GM19239 (cell line): ENCODE measurements at regions not wholly inside any gene's neighbourhood (a gene's known extent, or its start where the extent isn't known, plus 50 kb on each side); places are given as distances from the start of the nearest gene placed in this dataset.

Experiments used
- DNase-seq: peaks from one replicate; pipeline ENCODE4 v3.0.0; 2011; ENCODE audit warnings: low spot score; ENCODE audit not compliant: insufficient read length
- FAIRE-seq: peaks from 2 replicates; lab custom pipeline; 2011; peaks lifted over from hg19 to GRCh38; lab: Jason Lieb, UNC

DNA sequence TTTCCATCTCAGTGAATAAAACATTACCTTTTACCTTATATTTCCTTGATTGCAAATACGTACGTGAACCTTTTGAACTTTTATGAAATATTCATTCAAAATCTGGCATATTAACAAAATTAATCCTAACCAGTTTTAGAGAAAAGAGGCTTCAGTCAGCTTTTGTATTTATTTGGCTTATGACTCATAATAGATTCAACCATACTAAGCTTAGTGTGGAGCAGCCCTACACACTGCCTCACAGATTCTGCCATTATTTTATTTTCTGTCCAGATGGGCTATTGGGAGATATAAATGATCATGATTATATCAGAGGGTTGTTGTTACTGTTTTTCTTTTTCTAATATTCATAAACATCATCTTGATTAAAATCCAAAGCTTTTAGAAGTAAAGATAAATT lies 325.5 kb downstream of the GPR37 start:
- DNase-seq: no peak
- FAIRE-seq: no peak

DNA sequence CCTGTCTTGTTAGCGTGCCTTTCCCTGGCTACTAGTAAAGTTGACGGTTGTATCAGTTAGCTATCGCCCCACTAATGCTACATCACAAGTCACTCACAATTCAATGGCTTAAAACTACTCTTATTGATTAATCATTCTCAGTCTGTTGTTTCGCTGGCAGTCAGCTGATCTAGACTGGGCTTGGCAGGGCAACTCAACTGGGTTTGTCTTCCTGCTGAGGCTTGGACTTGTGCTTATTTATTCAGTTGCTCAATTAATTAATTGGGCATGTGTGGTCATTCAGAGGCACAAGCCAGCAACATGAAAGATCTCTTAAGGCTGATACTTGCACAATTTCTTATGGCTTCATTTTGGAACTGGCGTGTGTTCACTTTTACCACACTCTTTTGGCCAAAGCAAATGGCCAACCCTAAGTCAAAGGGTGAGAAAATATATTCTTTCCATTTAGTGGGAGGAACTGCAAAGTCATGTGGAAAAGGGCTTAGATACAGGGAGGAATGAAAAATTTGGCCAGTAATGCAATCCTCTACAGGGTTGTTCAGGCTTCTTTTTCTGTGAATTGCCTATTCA lies 333.5 kb downstream of the GPR37 start:
- DNase-seq: no peak
- no peak for FAIRE-seq

DNA sequence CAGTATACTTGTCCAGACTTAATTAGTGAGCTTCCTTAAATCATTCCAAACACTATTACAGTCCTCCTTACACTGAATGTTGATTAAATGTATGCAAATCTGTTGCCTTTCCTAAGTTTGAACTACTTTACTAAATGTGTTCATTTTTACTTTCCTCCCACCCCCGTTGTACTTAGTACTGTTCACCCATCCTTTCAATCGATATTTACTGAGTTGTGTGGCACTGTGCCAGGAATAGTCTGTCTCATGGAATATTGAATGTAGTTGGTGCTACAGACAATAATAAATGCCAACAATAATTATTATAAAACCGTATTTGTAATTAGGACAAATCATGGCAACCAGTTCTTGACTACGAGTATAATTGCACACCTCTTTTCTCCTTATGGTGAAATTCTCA lies 335.7 kb downstream of the GPR37 start:
- FAIRE-seq: no peak
- DNase-seq: no peak

DNA sequence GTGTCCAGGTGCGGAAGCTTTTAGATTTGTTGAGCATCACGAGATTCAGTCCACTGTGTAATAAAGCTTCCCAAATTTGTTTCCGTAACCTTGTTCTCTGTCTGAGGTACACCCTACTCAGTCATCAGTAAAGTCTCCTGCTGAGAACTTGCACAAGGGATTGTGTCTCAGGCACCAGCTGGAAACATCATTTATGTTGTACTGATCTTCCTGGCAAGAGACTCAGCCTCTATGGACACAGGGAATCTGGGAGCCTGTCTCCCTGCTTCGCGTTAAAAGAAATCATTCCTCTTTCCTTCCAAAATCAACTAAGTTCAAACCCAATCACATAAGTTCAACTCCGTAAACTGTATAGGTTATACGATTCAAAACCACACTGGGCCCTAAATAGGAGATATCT lies 336.8 kb downstream of the GPR37 start:
- FAIRE-seq (no peak), DNase-seq (no peak)

- FAIRE-seq (no peak), DNase-seq (no peak)
Observed at GRCh38 chr7:124426621-124427020, 339.0 kb downstream of the GPR37 start.

DNA sequence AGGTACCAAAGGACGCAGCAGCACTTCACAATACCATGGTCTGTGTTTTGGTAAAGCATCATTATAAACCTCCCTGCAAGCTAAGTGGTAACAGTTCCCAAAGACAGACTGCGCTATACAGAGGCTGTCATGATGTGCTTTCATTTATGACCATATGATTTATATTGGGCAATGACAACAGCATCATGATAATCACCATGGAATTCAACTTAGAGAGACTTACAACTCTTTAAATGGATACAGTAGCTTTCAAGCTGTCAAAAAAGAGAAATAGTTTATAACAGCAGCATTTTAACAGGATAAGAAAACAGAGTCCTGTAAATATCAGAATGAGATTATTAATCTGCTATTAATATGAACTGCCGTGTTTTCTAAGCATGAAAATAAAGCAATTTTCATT lies 341.7 kb downstream of the GPR37 start:
- FAIRE-seq (no peak), DNase-seq (no peak)

- FAIRE-seq (no peak), DNase-seq (no peak)
Observed at GRCh38 chr7:124422081-124422480, 343.5 kb downstream of the GPR37 start.

DNA sequence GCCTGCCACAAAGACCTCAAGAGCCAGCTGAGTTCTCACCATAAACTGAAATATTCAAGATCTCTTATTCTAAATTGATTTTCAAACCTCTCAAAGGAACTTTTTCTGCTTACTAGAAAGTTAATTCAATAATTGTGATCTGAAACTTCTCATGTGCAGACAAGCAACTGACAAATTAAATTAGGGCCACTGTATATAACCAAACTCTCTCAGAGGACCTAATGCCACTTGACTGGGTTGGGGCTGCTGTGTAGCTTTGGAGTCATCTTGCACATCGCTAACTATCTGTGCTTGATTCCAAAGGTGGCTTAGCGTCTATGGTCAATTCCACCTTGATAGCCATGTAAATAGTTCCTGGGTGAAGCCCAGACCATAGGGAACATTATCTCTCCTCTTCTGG lies 345.2 kb downstream of the GPR37 start:
- FAIRE-seq (no peak), DNase-seq (no peak)

DNA sequence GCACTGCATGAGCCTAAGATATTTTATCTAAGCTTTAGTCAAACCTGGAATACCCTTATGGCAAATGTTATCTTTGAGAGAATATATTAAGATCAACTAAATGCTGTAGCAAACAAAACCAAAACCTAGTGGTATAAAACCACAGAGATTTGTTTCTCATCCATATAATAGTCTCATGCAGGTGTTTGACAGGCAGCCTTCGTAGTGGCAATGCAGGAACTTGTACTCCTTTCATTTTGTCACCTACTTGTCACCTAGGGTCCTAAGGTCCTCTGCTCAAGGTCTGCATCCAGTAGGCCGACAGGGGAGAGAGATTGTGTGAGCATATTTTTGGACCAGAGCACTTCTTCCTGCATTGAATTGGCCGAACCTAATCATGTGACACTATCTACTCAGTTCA lies 352.6 kb downstream of the GPR37 start:
- no peak for DNase-seq
- no peak for FAIRE-seq

DNA sequence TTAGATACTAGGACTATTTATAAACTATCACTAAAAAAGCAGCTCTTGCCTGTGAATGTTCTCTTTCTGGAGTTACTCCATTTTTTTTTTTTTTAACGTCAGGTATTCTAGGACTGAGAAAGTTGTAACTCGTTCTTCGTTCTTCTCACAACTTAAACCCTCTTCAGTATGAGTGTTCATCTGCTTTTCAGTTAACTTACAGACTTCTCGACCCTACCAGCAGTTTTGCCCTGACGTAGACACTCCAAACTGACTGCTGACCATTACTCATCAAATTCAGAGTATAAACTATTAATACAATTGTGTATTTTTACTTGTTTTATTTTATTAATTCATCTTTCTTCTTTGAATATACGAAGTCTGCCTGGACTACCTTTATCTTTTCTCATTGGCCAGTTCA lies 353.1 kb downstream of the GPR37 start:
- FAIRE-seq (no peak), DNase-seq (no peak)

DNA sequence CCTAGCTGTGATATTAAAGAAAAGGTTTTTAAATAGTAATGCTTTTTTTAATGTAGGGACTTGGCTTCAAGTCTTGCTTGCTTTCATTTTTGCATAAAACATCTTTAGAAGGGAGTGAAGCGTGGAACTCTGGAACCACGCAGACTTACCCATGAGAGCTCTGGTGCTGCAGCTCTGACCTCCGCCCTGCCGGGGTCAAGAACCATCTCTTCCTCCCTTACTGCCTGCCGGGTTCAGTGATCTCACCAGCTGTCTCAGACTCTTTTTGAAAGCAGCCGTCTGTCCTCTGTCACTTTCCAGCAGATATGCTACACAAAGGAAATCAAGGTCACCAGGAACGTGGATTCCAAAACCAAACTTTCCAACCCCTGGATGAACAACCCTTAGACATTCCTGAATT lies 353.8 kb downstream of the GPR37 start:
- FAIRE-seq: no peak
- DNase-seq: no peak

GRCh38 chr7:124403587-124403986 lies 362.0 kb downstream of the GPR37 start:
- FAIRE-seq: no peak

DNA sequence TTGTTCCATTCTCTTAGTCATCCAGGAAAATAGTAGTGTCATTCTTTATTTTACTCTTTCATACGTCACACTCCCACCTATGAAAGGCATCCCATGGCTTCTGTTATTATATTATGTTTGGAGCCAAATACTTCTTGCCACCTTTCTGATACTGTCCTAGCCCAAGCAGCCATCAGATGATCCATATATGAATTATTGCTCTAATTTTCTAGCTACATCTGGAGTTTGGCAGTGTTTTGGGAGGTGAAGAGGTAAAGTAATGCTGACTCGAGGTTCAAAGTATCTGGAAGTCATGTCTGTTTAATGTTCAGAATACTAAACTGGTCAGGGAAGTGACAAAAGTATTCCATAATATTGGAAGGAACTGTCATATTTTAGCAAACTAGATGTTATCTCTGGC lies 362.5 kb downstream of the GPR37 start:
- FAIRE-seq: no peak
- no peak for DNase-seq

More at GRCh38 chr7:124403587-124403986, 362.0 kb downstream of the GPR37 start:
- DNase-seq: no peak

GRCh38 chr7:124399941-124400340 lies 365.7 kb downstream of the GPR37 start:
- FAIRE-seq (no peak), DNase-seq (no peak)

DNA sequence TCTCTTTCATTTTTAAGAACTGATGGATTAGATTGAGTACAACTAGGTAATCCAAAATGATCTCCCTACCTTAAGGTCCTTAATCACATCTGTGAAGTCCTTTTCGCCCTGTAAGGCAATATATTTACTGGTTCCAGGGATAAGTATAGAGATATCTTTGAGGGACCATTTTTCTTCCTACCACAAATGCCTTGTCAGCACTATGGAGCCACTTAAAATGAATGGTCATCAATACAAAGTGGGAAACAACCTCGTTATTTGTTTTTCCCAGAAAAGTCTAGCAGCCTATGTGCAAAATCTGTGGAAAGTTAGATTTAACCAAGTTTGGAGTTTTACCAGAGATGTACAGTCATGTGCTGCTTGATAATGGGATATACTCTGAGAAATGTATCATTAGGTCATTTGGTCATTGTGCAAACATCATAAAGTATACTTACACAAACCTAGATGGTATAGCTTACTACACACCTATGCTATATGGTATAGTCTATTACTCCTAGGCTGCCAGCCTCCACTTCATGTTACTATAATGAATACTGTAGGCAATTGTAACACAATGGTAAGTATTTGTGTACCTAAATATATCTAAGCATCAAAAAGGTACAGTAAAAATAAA lies 366.2 kb upstream of the TMEM229A start:
- FAIRE-seq (no peak), DNase-seq (no peak)

DNA sequence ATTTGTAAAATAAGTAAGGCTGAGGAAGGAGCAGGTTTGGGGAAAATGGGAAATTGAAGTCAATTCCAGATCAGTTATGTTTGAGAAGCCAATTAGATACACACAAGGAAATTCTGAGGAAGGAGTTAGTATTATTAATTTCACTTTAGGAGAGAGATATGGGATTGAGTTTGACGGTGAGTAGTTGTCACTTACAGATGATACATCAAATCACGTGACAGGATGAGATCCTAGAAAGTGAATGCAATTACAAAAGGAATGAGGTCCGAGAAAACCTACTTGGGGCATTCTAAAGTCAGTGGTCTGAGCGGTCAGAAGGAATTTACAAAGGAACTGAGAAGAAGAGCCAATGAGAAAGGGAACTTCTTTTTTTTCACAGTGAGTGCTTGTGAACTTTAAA lies 364.3 kb upstream of the TMEM229A start:
- DNase-seq (no peak), FAIRE-seq (peak; percentile 39)

- FAIRE-seq: no peak
Observed at GRCh38 chr7:124390301-124390700, 357.4 kb upstream of the TMEM229A start.

GRCh38 chr7:124388751-124389150 lies 355.9 kb upstream of the TMEM229A start:
- DNase-seq (no peak), FAIRE-seq (no peak)

More at GRCh38 chr7:124390301-124390700, 357.4 kb upstream of the TMEM229A start:
- DNase-seq: no peak

GRCh38 chr7:124387056-124387455 lies 354.2 kb upstream of the TMEM229A start:
- DNase-seq: no peak

DNA sequence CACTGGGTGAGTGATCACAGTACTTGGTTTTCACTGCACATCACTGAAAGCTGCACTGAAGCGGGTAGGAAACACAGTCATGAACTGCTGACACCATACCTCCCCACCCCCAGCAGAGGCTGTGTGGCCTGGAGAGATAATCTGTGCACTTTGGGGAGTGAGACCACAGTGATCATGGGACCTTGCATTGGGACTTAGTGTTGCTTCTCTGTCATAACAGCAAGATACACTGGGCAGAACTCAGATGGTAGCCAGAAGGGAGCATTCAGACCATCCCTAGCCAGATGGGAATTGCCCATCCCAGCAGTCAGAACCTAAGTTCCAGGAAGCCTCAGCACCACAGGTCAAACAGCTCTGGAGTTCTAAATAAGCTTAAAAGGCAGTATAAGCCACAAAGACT lies 346.4 kb upstream of the TMEM229A start:
- no peak for FAIRE-seq
- no peak for DNase-seq

More at GRCh38 chr7:124387056-124387455, 354.2 kb upstream of the TMEM229A start:
- no peak for FAIRE-seq

DNA sequence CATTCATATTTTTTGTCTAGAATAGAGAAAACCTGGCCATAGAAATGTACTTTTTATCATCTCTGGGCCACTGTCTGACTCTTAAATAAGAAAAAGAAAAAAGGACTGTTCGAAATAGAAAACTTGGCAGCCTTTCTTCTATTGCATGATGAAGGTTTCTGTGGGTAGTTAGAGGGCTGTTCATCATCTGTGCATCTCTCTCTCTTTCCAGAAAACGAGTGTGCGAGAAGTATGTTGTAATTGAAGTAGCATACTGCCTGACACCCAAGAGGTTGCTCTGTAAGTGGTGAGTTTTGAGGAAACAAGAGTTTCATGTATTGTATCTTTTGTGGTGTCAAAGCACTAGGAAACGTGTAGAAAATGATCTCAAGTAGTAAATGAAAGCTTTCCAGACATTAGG lies 343.2 kb upstream of the TMEM229A start:
- no peak for FAIRE-seq
- no peak for DNase-seq

GRCh38 chr7:124375391-124375790 lies 342.5 kb upstream of the TMEM229A start:
- FAIRE-seq (no peak), DNase-seq (no peak)
